B cell (primary cell): ENCODE measurements at regions not wholly inside any gene's neighbourhood (a gene's known extent, or its start where the extent isn't known, plus 50 kb on each side); places are given as distances from the start of the nearest gene placed in this dataset.

Experiments used
- ATAC-seq: fragments of 200-7000 bp; cut with Tn5 transposase; one replicate; pipeline ENCODE4 v1.10.0; 2021; ENCODE audit warnings: low read depth, mild to moderate bottlenecking, moderate number of reproducible peaks, moderate library complexity
- CTCF ChIA-PET: fragments of 350-600 bp; sonication (Branson Sonifier 250); formaldehyde crosslinking; loops from one replicate; lab custom pipeline; 2021; ENCODE audit warnings: antibody characterized with exemption, inconsistent platforms; lab: Charles Lee
- POLR2A ChIA-PET: fragments of 350-600 bp; sonication (Branson Sonifier 250); formaldehyde crosslinking; loops from one replicate; lab custom pipeline; 2021; ENCODE audit warnings: antibody characterized with exemption; lab: Charles Lee
- DNase-seq: peaks from one replicate; pipeline ENCODE4 v3.0.0; 2013
- H2AFZ ChIP-seq: 2 replicates; pipeline ENCODE4 v1.6.1; 2012; ENCODE audit warnings: mild to moderate bottlenecking, low read depth, low read length; ENCODE audit not compliant: insufficient read depth, poor library complexity, severe bottlenecking
- H3K27ac ChIP-seq, 2 donors: 1 replicate in 1 of 2; 2 replicates in 1 of 2; pipeline ENCODE4 v1.5.1; 2012 to 2013; ENCODE audit warnings: low read length in 2 of 2, mild to moderate bottlenecking in 2 of 2, moderate library complexity in 1 of 2
- H3K27me3 ChIP-seq, 4 experiments: fragments of 200-600 bp in 1 of 4; sonication (generic) in 1 of 4; replicated peaks in 1 of 4; 1 replicate in 2 of 4; 2 replicates in 2 of 4; pipeline versions ENCODE4 v1.6.1 to v1.7.0; 2013 to 2016; ENCODE audit warnings: low read length in 3 of 4, mild to moderate bottlenecking in 2 of 4, mixed read lengths in 1 of 4, moderate library complexity in 1 of 4; ENCODE audit not compliant: insufficient read depth in 4 of 4, control insufficient read depth in 3 of 4; ENCODE audit errors: control extremely low read depth in 1 of 4
- H3K36me3 ChIP-seq, 2 experiments: replicated peaks in 1 of 2; 1 replicate in 1 of 2; 2 replicates in 1 of 2; pipeline versions ENCODE4 v1.6.1 to v1.7.1; 2013; ENCODE audit warnings: low read length in 1 of 2; ENCODE audit not compliant: insufficient read depth in 2 of 2, control insufficient read depth in 1 of 2; ENCODE audit errors: control extremely low read depth in 1 of 2, extremely low read depth in 1 of 2
- H3K4me1 ChIP-seq, 2 donors: fragments of 200-600 bp in 1 of 2; sonication (generic) in 1 of 2; 1 replicate in 1 of 2; 2 replicates in 1 of 2; pipeline versions ENCODE4 v1.5.1 to v1.6.1; 2013 to 2017; ENCODE audit warnings: low read length in 2 of 2; ENCODE audit not compliant: control insufficient read depth in 2 of 2, insufficient read depth in 2 of 2
- H3K4me2 ChIP-seq: replicated peaks from 2 replicates; pipeline ENCODE3; 2012; ENCODE audit warnings: mild to moderate bottlenecking, low read depth, low read length; ENCODE audit not compliant: poor library complexity, severe bottlenecking
- H3K4me3 ChIP-seq, 5 experiments: fragments of 200-600 bp in 1 of 5; sonication (generic) in 1 of 5; 1 replicate in 3 of 5; 2 replicates in 2 of 5; pipeline versions ENCODE4 v1.5.1 to v1.7.0; 2011 to 2016; ENCODE audit warnings: low read length in 4 of 5, mild to moderate bottlenecking in 4 of 5, low read depth in 2 of 5, control low read depth in 1 of 5, moderate library complexity in 1 of 5; ENCODE audit not compliant: insufficient read depth in 1 of 5; ENCODE audit errors: control extremely low read depth in 1 of 5, extremely low read depth in 1 of 5
- H3K79me2 ChIP-seq: fragments of 200-600 bp; sonication (generic); one replicate; pipeline ENCODE4 v1.6.0; 2016; ENCODE audit warnings: low read length; ENCODE audit not compliant: control insufficient read depth, insufficient read depth
- H3K9ac ChIP-seq: fragments of 200-600 bp; sonication (generic); 2 replicates; pipeline ENCODE4 v1.6.1; 2017; ENCODE audit warnings: mild to moderate bottlenecking, low read length, moderate library complexity
- H3K9me3 ChIP-seq, 3 donors: one replicate each; pipeline versions ENCODE4 v1.6.1 to v1.7.1; 2013; ENCODE audit warnings: low read length in 2 of 3; ENCODE audit not compliant: control insufficient read depth in 2 of 3, insufficient read depth in 1 of 3; ENCODE audit errors: control extremely low read depth in 1 of 3
- H4K20me1 ChIP-seq: 2 replicates; pipeline ENCODE4 v1.6.0; 2012; ENCODE audit warnings: mild to moderate bottlenecking, low read length; ENCODE audit not compliant: insufficient read depth, control insufficient read depth, poor library complexity, severe bottlenecking
- H3K27ac Mint-ChIP-seq: one replicate; pipeline ENCODE4 v1.8.0; 2021; ENCODE audit warnings: mixed read lengths
- H3K27me3 Mint-ChIP-seq: one replicate; pipeline ENCODE4 v1.8.0; 2021; ENCODE audit warnings: mixed read lengths
- H3K4me1 Mint-ChIP-seq: one replicate; pipeline ENCODE4 v1.8.0; 2021; ENCODE audit warnings: mixed read lengths
- H3K4me3 Mint-ChIP-seq: one replicate; pipeline ENCODE4 v1.8.0; 2021; ENCODE audit warnings: mixed read lengths
- H3K9me3 Mint-ChIP-seq: one replicate; pipeline ENCODE4 v1.8.0; 2022; ENCODE audit warnings: mixed read lengths; ENCODE audit not compliant: insufficient read depth
- EZH2 ChIP-seq: IDR thresholded peaks from 2 replicates; pipeline ENCODE4 v1.6.1; 2012; ENCODE audit warnings: borderline replicate concordance, low read depth, mild to moderate bottlenecking, moderate library complexity, low read length; ENCODE audit not compliant: insufficient read depth, poor library complexity, severe bottlenecking
- WGBS: methylation state at CpG from one replicate; pipeline ENCODE4 v1.1.5; 2013; ENCODE audit warnings: missing lambda C conversion rate; ENCODE audit not compliant: insufficient coverage; 5-methylcytosine and 5-hydroxymethylcytosine counted together
- intact Hi-C: fragments of 100-400 bp; cut with micrococcal nuclease; formaldehyde crosslinking; loops from one replicate; pipeline ENCODE4 v1.10.0; 2022
- TF ChIP-seq, protein P1 (sequence below): fragments of 200-600 bp; IDR thresholded peaks from one replicate; pipeline ENCODE4 v1.8.0; 2022; ENCODE audit warnings: antibody characterized with exemption, mild to moderate bottlenecking

DNA sequence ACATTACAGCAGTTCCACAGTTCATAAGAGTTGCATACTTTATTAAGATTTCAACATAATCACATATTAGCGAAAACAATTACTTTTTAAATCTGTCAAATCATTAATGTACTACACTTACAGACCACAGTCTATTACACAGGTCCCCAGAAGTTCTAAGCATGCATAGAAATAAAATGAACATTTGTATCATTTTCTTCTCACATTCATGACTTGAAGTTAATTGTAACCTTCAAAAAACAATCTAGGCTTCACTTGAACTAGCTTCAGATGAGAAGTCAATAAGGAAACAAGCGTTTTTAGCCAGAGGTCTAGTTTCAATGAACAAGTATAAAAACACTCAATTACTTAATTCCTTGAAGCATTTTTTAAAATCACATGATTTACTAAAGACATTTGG is 238.3 kb downstream of the HACE1 start:
- intact Hi-C loops = no loop called here
- ATAC-seq (no peak), DNase-seq (no peak)
- no peaks in the 10 kb centered on the region for H3K9me3 ChIP-seq
- no peak overlapping the region for H3K27ac Mint-ChIP-seq
- WGBS = 100% methylated on average over 1 of the region's 2 CpGs
- no peaks in the 10 kb centered on the region for H3K79me2 ChIP-seq
- no peaks in the 10 kb centered on the region for H3K27me3 ChIP-seq
- peaks cover 3% of the 10 kb centered on the region for H3K27me3 Mint-ChIP-seq
- H3K36me3 ChIP-seq = no peaks in the 10 kb centered on the region
- H2AFZ ChIP-seq = no peak overlapping the region
- H3K9ac ChIP-seq = no peak overlapping the region
- no peaks in the 10 kb centered on the region for H4K20me1 ChIP-seq
- POLR2A ChIA-PET = no interaction called here
- H3K9me3 Mint-ChIP-seq = no peaks in the 10 kb centered on the region
- no peak overlapping the region for H3K4me3 ChIP-seq
- no peak overlapping the region for H3K4me3 Mint-ChIP-seq
- TF ChIP-seq, protein P1, sequence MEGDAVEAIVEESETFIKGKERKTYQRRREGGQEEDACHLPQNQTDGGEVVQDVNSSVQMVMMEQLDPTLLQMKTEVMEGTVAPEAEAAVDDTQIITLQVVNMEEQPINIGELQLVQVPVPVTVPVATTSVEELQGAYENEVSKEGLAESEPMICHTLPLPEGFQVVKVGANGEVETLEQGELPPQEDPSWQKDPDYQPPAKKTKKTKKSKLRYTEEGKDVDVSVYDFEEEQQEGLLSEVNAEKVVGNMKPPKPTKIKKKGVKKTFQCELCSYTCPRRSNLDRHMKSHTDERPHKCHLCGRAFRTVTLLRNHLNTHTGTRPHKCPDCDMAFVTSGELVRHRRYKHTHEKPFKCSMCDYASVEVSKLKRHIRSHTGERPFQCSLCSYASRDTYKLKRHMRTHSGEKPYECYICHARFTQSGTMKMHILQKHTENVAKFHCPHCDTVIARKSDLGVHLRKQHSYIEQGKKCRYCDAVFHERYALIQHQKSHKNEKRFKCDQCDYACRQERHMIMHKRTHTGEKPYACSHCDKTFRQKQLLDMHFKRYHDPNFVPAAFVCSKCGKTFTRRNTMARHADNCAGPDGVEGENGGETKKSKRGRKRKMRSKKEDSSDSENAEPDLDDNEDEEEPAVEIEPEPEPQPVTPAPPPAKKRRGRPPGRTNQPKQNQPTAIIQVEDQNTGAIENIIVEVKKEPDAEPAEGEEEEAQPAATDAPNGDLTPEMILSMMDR = no peak
- TF ChIP-seq EZH2 = no peak
- no peak overlapping the region for H3K27ac ChIP-seq
- no peak overlapping the region for H3K4me2 ChIP-seq
- no peaks in the 10 kb centered on the region for H3K4me1 ChIP-seq
- no peaks in the 10 kb centered on the region for H3K4me1 Mint-ChIP-seq
- CTCF ChIA-PET = no interaction called here

DNA sequence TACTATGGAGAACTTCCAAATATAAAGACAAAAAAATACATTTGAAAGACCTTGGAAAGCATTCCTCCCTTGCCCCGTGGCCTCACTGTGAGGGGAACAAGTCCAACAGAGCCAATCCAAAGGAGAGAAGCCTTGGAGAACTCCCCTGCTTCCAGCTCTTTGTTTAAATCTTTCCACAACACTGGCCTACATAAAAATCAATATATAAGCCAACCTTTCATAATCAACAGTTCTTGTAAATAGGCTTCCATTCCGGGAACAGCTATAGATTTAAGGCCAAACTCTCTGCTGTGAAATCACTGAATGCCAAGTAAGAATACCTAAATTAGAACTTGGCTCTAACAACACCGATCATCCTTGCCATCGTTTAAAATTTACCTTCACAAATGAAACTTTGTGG is 242.1 kb downstream of the HACE1 start:
- POLR2A ChIA-PET = no interaction called here
- H3K27ac Mint-ChIP-seq = no peak overlapping the region
- H3K4me1 Mint-ChIP-seq = no peaks in the 10 kb centered on the region
- no peaks in the 10 kb centered on the region for H3K9me3 Mint-ChIP-seq
- H3K4me3 ChIP-seq = no peak overlapping the region
- ATAC-seq (no peak), DNase-seq (no peak)
- intact Hi-C loops = no loop called here
- H4K20me1 ChIP-seq = no peaks in the 10 kb centered on the region
- H3K27me3 Mint-ChIP-seq = no peaks in the 10 kb centered on the region
- H3K9ac ChIP-seq = no peak overlapping the region
- 71% methylated on average over 1 of the region's 4 CpGs for WGBS
- no peak overlapping the region for H3K4me3 Mint-ChIP-seq
- H2AFZ ChIP-seq = no peak overlapping the region
- H3K4me1 ChIP-seq = no peaks in the 10 kb centered on the region
- no peak overlapping the region for H3K4me2 ChIP-seq
- no peaks in the 10 kb centered on the region for H3K79me2 ChIP-seq
- no peak overlapping the region for H3K27ac ChIP-seq
- H3K27me3 ChIP-seq = no peaks in the 10 kb centered on the region
- TF ChIP-seq EZH2 = no peak
- TF ChIP-seq, protein P1 = no peak
- H3K36me3 ChIP-seq = no peaks in the 10 kb centered on the region
- CTCF ChIA-PET = no interaction called here
- no peaks in the 10 kb centered on the region for H3K9me3 ChIP-seq
